AG04449 (cell line): ENCODE measurements at regions not wholly inside any gene's neighbourhood (a gene's known extent, or its start where the extent isn't known, plus 50 kb on each side); places are given as distances from the start of the nearest gene placed in this dataset.

Experiments used
- CTCF ChIA-PET: fragments of 350-600 bp; formaldehyde crosslinking; extraction: SDS; loops from one replicate; lab custom pipeline; 2021; ENCODE audit warnings: antibody characterized with exemption; lab: Yijun Ruan, JAX
- POLR2A ChIA-PET: fragments of 400-600, 350-600 bp; formaldehyde crosslinking; extraction: SDS; loops from one replicate; lab custom pipeline; 2020; ENCODE audit warnings: antibody characterized with exemption, inconsistent platforms; lab: Yijun Ruan, JAX
- DNase-seq: peaks from one replicate; pipeline ENCODE4 v3.0.0-alpha.2; 2010; ENCODE audit warnings: low read depth, low spot score
- H3K4me3 ChIP-seq: 2 replicates; pipeline ENCODE4 v1.5.1; 2011; ENCODE audit warnings: low read depth, mild to moderate bottlenecking, control low read depth, low read length
- CTCF ChIP-seq: IDR thresholded peaks from one replicate; pipeline ENCODE4 v1.5.1; 2011; ENCODE audit warnings: mild to moderate bottlenecking, moderate library complexity, low read length, control low read depth, inconsistent platforms; ENCODE audit not compliant: insufficient read depth; ENCODE audit errors: missing control alignments

DNA sequence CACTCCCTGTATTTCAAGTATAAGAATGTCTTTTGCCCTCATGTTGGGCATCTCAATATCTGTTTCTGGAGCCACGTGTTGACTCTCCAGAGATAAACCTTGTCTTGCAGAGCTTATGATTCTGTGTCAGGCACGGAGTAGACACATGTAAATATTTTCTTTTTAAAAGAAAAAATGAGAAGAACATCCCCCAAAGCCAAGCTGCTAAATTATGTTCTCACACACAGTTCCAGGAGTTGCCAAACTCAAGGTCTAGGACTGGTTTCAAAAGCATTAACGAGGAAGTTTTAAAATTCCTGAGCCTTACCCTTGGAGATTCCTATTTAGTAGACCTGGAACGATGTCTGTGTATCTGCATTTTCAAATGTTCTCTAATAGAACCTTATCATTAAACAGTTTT, 1228.3 kb upstream of the WWC1 start:
- ChIA-PET POLR2A (no interaction called here), CTCF (no interaction called here)

DNA sequence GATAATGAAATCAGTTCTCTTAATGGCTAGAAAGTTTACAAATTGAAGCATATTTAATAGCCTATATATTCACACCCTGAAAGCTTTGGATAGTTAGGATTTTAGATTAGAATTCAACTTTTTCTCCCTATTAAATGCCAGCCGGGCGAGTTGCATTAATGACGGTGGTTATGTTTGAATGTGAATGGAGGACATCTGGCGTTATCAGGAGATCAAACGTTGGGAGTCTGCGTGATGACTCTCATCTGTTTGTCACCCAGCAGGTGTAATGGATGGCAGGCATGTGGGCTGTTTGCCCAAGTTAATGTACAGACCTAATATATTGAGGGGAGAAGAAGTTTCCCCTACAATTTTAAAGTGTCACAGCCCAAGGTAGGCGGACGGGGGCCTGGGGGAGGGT, 1227.7 kb upstream of the WWC1 start:
- DNase-seq: no peak
- no peak overlapping the region for H3K4me3 ChIP-seq
- TF ChIP-seq CTCF: no peak
- CTCF ChIA-PET: no interaction called here
- POLR2A ChIA-PET: no interaction called here

More for the DNA sequence above, 1228.3 kb upstream of the WWC1 start:
- no peak for DNase-seq
- H3K4me3 ChIP-seq: no peak overlapping the region
- TF ChIP-seq CTCF: no peak

DNA sequence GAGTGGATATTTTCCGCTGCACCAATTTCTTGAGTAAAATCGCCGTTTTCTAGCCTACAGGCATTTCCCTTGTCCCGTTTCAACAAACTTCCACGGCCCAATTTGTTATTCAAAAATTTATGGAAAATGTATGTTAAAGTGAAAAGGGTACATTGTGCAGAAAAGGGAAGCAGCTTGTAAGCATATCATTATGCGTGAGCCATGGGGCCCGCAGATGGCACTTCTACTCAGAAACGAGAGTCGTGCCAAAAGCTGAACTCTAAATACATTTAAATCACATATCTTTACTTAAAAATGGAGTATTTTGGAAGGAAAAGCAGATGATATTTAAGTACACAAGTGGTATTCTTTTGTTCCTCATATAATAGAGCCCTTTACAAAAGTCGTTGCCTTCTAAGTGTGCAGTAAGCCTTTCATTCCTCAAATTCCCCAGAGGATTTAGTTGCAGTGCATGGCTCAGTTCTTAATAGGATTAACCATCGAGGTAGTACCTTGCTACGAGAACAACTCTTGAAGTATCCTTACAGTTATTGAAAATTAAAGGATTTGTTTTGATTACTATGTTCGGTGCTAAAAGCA, 1227.2 kb upstream of the WWC1 start:
- H3K4me3 ChIP-seq: no peak overlapping the region
- ChIA-PET POLR2A (no interaction called here), CTCF (no interaction called here)
- no peak for TF ChIP-seq CTCF
- DNase-seq: no peak

GRCh38 chr5:167065794-167066193, 1225.7 kb upstream of the WWC1 start:
- no peak overlapping the region for H3K4me3 ChIP-seq
- no peak for DNase-seq
- TF ChIP-seq CTCF: no peak
- CTCF ChIA-PET: no interaction called here
- POLR2A ChIA-PET: no interaction called here

- ChIA-PET CTCF (no interaction called here), POLR2A (no interaction called here)
- DNase-seq: no peak
- TF ChIP-seq CTCF: no peak
- H3K4me3 ChIP-seq: no peak overlapping the region
Observed at GRCh38 chr5:167071981-167072610, 1219.3 kb upstream of the WWC1 start.

DNA sequence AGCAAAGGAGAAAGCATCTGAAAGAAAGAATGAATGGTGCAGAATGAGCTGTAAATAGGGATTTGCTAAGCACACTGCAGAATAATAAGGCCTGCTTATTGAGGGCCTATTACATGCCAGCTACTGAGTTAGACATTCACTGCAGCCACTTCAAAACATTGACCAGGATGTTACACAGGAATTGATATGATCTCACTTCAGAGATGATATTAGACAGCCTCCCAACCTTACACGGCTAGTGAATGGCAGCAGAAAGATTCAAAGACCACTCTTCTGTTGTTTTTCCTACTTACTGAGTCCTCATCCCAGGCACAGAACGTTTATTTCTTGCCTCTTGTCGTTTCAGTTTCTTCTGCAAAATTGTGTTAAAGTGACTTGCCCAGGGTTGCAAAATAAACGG, 1209.9 kb upstream of the WWC1 start:
- CTCF ChIA-PET: no interaction called here

More for the DNA sequence above, 1209.9 kb upstream of the WWC1 start:
- POLR2A ChIA-PET: no interaction called here
- DNase-seq: no peak
- TF ChIP-seq CTCF: no peak
- no peak overlapping the region for H3K4me3 ChIP-seq
